Right renal cortex interstitium (tissue), 3 donors: ENCODE measurements at regions not wholly inside any gene's neighbourhood (a gene's known extent, or its start where the extent isn't known, plus 50 kb on each side); places are given as distances from the start of the nearest gene placed in this dataset.

Experiments
- DNase-seq, 3 donors: peaks; one replicate each; pipeline ENCODE4 v3.0.0-alpha.2; 2013; ENCODE audit warnings: low read depth in 3 of 3, low spot score in 2 of 3

DNA sequence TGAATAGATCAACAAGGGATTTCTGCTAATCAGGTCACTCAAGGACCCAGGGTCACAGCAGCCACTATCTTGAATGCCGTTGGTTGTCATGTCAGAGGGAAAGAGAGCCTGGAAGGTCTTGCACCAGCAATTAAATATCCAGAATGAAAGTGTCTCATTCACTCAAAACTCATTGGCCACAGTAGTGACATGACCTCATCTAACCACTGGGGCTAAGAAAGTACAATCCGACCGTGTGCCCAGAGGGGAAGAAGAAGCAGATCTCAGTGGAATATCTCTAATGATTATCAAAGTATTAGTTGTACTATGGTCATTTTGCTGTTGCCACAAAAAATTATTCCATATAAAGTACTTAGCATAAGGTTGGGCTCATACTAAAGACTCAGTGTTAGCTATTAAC, 210.0 kb downstream of the QDPR start:
- DNase-seq: no peak

DNA sequence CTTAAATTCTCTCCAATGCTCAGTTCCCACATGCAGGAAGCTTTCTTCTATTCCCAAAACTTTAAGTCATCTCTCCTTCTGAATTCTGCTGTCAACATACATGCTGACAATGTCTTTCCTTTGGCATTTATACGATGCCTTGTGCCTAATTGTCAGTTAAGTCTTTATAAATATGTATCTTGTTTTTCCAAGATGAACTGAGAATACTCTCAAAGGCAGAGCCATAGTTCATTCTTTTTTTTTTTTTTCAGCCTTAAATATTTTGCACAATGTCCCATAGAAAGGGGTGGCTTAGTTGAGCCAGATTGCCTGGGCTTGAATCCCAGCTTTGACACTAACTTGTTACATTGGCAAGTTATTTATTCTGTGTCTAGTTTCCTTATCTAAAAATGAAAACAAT, 210.6 kb downstream of the QDPR start:
- DNase-seq: no peak

DNA sequence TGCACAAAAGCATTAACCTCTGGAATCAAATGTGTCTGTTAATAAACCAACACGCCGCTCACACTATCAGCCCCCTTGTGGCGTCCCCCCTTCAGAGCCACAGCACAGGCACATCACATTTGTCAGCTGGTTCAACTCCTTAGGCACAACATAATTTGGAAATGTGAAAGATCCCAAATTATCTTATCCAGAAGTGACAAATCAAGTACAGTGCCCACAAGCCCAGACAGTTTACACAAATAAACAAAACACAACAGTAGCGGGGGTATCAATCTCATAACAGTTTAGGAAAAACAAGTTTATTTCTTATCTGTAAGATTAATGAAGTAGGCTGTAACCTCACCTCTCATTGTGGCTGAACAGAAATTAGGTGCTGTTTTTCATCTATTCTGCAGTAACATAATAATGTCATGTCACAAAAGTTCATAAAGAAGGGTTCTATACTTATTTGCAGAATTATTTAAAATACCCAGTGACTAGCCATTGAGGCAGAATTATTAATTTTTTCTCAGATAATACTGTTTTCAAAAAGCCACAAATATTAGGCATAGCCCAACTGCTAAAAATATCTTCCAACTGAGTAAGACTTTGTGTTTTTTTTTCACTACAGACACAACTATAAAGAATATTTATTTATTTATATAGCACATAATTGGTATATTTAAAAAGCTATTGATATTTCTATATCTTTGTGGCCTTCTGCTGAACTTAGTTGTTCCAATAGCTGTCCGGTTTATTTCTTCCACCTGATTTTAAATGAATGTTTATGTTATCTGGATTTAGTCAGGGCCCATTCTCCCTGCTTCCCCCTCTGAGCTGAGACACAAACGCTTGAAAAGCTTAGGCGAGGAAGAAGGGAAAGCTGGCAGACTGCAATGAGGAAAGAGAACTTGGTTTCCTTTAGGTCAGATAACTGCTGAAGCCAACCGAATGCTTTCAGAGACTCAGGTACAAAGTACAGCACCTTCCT, 214.7 kb downstream of the QDPR start:
- DNase-seq: no peak

DNA sequence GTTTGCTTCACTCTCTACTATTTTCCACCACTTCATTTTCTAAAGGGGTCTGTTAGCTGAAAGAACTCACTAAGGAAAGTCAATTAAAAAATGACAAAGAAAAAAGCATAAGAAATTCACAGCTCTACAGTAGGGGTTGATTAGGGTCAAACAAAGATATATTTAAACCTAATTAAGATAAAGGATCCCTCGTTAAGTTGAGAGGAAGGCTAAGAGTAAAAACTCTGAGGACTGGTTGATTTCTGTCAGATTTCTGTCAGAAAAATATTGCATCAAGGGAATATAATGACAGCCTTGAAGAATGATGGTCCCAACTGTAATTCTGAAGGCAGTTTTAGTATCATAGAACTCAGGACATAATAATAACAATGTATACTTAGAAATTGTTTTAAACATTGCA, 218.0 kb downstream of the QDPR start:
- DNase-seq: no peak

DNA sequence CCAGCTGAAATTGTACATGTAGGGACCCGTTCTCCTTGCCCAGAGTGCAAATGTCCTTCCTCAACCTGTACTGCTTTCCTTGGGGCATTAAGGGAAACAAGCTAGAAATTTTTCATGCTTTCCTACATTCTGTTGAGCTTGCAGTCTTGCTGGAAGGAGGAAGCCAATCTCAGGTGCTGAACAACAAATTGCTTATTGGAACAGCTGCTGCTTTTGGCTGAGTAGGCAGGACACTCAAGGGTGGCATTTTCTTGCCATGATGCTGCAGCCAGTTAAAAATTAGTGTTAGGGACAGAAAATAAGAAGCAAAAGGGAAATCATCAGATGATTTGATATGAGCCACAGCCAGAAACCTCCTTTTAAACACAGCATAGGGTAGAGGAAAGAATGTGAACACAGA, 223.7 kb downstream of the QDPR start:
- DNase-seq: no peak

DNA sequence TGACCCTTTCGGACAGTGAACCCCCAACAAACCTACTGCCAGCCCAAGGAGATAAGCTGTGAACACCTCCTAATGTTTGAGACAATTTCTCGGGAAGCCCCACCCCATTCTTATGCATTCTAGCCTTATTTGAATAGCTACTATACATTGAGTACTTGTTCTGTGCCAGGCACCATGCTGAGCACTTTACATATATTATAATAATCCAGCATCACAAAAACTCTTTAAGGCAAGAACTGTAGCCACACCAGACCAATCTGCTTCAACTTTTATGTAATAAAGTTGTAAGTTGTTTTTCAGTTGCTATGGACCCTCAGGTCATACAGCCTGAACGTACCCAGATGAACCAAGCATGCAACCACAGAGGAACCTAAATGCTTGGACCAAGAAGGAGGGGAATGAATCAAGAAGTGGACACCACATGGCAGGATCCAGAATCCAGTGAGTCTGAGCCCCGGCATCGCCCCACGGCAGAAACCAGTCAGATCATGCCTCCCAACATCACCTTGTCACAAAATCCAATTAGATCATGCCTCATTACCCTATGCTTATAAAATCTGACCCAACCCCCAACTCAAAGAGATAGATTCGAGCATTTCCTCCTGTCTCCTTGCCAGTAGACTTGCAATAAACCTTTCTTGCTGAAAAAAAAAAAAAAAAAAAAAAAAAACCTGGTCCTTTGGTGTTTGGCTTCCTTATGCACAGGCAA, 225.0 kb downstream of the QDPR start:
- no peak for DNase-seq

DNA sequence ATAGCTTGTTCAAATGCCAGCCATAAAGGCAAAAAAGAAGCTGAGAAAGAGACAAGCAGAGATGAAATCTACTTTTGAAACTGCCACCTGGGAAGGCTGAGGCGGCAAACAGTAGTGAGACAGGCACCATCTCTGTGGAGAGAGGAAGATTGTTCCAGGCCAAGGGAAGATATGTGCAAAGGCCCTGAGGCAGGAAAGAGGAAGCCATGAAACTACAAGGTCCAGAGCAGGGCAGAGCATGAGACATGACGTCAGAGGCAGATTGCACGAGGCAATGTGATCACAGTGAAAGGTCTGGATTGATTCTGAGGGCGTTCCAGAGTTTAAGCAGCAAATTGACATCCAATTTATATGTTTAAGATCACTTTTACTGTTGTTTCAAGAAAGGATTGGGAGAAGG, 226.1 kb downstream of the QDPR start:
- no peak for DNase-seq

DNA sequence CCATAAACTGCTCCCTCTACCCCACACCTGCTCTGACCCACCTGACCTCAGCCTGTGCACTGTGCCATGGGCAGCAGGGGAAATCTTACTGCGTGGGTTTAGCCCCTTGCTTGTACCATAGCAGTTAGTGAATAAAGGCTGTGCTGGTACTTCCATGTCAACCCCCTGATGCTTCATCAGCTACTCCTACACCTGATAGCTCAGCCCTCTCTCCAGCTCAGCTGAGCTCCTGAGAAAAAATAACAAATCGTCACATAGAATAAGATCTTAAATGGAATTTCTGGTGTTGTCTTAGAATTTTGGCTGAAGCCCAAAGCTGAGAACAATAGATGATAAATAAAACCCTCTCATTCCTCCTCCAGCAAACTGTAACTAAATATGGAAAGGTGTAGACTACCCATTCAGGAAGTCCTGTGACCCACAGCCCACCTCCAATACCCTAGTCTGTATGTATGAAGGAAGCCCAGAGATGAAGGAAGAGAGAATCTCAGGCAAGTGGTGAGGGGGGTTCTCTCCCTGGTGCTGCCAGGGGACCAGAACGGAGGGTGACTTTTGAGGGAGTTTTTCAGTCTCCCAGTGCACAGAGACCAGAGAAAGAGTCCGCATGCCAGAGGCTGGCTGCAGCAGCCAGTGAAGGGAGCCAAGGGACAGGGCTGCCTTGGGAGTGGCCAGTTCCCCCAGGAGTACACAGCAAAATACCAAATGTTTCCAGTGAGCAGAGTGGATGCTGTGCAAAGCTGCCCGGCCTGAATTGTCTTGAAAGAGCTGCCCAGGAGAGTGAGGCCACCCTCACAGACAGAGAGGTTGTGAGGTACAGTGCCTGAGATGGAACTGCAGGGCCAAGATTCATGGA, 227.3 kb downstream of the QDPR start:
- DNase-seq: no peak

DNA sequence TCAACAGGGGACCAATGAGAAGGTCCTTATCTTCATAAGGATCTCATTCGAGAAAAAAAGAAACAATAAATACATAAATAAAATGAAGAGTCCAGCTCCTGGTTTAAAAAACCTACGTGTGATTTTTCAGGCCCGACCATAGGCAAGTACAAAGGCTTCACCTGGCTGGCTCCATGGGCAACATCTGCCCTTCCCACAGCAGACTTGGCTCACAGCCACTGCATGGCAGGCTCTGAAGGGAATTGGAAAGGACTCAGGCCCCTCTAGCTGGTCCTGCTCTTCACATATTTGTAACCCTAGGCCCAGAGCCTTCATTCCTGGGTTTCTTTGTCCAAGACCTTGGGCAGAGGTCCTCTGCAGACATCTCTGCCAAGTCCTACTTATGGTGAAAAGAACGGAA, 228.1 kb downstream of the QDPR start:
- DNase-seq: no peak

DNA sequence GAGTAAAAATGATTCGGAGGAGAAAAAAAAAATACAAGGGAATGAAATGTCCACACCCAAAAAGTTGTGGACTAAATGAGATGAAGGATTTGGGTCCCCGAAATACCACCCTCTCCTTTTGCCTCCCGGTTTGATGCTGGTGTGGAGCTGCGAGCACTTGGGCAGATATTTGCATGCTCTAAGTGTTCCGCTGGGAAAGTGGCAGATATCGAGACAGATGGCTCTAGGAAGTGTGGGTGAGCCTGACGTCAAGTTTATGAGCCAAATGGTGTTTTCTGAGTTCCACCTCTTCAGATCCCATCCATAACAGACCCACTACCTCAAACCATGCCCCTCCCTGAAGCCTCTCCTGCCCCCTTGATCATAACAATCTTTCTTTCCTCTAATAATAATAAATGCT, 228.6 kb downstream of the QDPR start:
- no peak for DNase-seq

DNA sequence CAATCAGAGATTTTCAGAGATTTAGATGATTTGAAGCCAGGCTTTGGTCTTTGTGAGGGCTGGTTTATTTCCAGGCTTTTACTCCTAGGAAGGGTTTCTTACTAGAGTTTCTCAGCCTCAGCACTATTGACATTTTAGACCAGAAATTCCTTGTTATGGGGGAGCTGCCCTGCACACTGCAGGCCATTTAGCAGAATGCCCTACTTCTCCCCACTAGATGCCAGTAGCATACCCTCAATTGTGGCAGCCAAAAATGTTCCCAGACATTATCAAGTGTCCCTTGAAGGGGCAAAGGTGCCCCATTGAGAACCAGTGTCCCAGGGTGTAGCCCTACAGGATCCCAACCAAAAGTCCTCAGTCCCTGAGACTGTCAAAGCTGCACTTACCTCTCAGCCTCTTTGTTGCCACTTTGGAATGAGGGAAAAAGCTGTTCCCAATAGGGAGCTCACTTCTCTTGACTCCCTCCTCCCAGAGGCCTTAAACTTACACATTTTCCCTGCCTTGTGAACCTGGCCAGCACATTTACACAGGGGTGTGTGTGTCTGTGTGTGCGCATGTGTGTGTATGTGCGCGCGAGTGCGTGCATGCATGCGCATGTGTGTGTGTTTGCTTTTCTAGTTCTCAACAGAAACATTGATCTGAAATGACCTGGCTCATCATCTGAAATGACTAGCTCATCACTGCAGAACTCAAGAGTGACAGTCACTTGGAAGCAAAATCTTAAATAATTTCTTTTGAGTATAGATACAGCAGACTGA, 231.4 kb downstream of the QDPR start:
- no peak for DNase-seq

DNA sequence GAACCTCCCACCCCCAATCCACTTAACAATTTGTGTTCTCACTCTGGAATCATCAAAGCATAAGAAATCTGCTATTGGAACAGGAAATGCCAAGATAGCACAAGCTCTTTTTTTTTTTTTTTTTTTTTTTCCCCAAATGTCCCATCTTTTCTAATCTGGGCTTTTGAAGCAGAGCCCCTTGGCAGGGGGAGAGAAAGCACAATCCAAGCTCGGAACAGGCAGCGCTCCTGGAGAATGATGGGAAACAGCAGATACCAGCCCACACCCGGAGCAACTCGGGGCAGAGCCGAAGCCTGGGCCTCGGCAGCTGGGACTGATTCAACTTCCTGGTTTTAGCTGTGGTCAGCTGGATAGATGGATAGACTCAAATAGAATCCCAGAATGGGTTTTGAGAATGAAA, 235.1 kb downstream of the QDPR start:
- no peak for DNase-seq

DNA sequence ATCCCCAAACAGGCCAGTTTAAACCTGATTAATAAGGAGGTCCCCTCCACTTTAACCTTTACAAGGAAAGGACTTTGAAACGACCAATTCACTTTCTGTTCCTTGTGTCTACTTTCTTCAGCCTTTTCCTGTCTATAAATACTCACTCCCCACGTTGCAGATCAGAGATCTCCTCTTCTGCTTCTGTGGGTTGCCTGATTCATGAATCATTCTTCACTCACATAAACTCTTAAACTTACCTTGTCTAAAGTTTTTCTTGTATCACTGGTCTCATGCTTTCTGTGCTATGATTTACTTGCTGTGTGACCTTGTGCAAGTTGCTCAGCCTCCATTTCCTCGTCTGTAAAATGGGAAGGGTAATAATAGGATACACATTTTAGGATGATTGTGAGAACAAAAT, 236.1 kb downstream of the QDPR start:
- no peak for DNase-seq

DNA sequence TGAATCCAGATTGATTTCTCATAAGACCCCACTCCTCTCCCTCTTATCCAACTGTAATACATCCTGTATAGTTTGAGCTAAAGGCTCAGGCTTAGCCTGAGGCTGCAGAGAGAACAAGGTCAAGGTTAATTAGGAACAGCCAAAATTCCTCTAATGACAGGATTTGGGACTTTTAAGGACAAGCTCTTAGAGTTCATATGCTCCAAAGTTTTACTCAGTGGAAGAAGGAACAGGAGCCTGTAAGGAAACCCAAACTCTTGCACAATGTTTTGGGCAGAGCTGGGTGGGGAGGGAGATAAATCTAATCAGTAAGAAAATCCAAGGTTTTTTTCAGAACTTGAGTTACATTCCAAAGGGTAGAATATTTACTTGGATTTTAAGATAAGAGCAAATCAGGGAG, 238.8 kb downstream of the QDPR start:
- DNase-seq: no peak

DNA sequence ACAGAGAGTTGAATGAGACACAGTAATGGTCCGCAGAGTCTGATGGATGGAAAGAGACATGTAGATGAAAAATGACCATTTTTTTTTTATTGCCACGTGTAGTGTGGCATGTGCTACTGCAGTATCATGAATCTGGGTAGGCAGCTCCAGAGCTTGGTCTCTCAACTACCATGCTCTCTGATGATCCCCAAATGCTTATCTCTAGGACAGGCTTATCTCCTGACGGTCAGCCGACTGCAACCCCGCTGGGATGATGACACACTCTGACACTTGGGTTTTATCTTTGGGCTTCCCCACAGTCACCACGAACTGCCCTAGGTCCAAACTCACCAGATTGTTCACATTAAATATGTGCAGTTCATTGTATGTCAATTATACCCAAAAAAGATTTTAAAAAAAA, 239.7 kb downstream of the QDPR start:
- DNase-seq: no peak

DNA sequence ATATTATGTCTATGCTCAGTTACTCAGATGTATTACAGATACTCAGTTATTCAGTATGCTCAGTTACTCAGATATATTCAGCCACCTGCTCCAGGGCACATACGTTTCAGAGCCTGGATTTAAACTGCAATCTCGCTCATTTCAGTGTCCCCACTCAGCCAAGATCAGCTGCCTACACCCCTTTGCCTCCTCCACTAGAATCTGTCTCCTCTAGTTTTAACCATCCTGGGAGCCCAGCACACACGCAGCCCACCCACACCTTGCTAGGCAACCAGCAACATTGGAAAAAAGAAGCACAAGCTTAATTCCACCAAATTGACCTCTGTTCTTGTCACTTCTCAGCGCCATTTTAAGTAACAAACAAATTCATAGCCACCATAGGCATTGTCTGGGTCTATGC, 246.2 kb downstream of the QDPR start:
- no peak for DNase-seq

DNA sequence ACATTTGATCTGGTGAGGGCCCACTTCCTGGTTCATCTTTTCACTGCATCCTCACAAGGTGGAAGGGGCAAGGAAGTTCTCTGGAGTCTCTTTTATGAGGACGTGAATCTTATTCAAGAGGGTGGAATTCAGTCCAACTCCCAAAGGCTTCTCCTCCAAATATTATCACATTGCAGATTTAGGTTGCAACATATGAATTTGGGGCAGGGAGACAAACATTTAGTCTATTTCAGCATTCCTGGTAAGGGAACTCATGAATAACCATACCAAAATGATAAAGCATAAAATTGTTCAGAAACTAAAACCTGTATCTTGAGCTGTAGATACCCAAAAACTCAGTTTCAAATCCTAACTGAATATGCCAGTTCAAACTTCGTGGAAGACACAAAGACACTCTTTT, 246.8 kb downstream of the QDPR start:
- DNase-seq: no peak

DNA sequence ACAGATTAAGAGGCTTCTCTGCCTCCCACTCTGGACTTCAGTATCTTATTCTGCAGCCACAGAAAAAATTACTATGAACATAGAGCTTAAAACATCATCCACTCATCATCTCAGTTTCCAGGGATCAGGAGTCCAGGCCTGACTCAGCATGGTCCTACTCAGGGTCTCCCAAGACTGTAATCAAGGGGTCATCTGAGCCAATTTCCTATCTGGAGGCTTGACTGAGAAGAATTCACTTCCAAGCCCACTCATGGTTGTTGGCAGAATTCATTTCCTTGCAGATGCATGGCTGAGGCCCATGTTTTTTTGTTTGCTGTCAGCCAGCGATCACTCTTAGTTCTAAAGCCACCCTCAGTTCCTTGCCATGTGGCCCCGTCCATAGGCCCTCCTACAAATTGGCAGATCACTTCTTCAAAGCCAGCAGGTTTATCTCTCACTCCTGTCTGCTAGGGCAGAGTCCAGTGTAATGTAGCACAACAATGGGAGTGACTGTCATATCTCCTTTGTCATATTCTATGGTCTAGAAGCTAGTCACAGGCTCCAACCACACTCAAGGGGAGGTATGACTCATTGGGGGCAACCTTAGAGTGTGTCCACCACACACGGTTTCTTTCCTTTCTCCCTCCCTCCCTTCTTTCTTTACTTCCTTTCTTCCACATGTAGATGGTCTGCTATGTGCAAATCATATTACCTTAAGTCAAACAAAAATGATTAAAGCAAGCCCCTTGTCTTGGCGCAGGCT, 251.6 kb downstream of the QDPR start:
- DNase-seq: no peak

DNA sequence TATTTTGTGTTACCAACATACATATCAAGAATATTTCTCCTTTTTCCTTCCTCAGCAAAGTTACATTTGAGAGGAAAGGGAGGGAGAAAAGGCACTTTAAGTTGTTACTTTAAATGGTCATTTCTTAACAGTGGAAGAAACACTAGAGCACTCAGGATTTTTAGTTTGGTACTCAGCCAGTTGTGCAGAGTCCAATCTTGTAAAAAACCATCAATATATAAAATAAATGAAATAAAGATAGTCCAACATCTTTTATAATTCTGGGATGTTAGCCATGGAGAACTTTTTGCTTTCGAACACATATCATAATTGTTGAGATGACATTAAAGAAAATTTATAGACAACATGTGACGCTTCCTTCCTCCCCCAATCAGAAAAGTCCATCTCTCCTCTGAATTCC, 253.8 kb downstream of the QDPR start:
- no peak for DNase-seq

DNA sequence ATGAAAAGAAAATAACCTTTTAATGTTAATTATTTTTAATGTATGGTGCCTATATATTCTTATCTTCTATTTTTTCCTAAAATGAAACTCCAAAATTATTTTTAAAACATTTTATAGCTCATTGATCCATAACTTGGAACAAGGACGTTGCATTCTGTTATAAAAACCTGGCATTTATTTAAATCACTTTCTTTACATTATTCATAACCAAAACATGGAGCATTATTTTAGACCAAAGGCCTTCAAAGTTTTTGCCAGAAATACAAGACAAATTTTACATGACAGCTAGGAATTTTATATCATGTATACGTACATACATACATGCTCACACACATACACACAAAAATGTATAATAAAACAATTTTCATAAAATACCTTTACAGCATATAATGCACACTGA, 259.8 kb downstream of the QDPR start:
- DNase-seq: no peak
